ENCODE measurements at regions not wholly inside any gene's neighbourhood (a gene's known extent, or its start where the extent isn't known, plus 50 kb on each side); places are given as distances from the start of the nearest gene placed in this dataset.

GRCh38 chr18:29083545-29083944, 906.6 kb upstream of the CDH2 start:
- no TSS peak for BruUV-seq (replicated peaks)
- H4K20me1 ChIP-seq (ENCODE audit: control insufficient read depth, insufficient read depth): no peaks in the 10 kb centered on the region
- DNase-seq (ENCODE audit: low read depth, low spot score) (no peak), ATAC-seq (no peak), FAIRE-seq (no peak)
- no peak overlapping the region for H3K27ac ChIP-seq (ENCODE audit: control insufficient read depth, insufficient read depth)
- ChIA-PET CTCF (no interaction called here), RAD21 (ENCODE audit: unreplicated experiment) (no interaction called here), POLR2A (no interaction called here), SMC1A (ENCODE audit: uncharacterized antibody, unreplicated experiment) (no interaction called here)
- TF ChIP-seq SUPT20H (IDR thresholded peaks at IDR 0.05; ENCODE audit: borderline replicate concordance, control insufficient read depth, low read depth, low read length) (no peak), WRNIP1 (IDR thresholded peaks at IDR 0.05; ENCODE audit: borderline replicate concordance, low read depth, low read length) (no peak), MEF2A (IDR thresholded peaks at IDR 0.05; ENCODE audit: insufficient read depth, low read depth, low read length) (no peak), RELA (IDR thresholded peaks at IDR 0.05; ENCODE audit: borderline replicate concordance, partially characterized antibody) (no peak), TARDBP (IDR thresholded peaks at IDR 0.05; ENCODE audit: borderline replicate concordance) (no peak)
- WGBS (ENCODE audit: insufficient coverage, insufficient replicate concordance, low lambda C conversion rate, missing lambda C conversion rate): 21% methylated on average over 4 of the region's 4 CpGs
- no peak overlapping the region for H3K4me3 ChIP-seq
- H3K9ac ChIP-seq (ENCODE audit: control insufficient read depth, insufficient read depth, low read length): no peak overlapping the region
- H3K27me3 ChIP-seq (replicated peaks in 1 of 2; ENCODE audit: control insufficient read depth in 2 of 2, insufficient read depth in 2 of 2, low read length in 1 of 2): no peaks in the 10 kb centered on the region
- H3K79me2 ChIP-seq (ENCODE audit: control insufficient read depth, insufficient read depth, low read length): no peaks in the 10 kb centered on the region
- no peaks in the 10 kb centered on the region for H3K4me1 ChIP-seq (ENCODE audit: control insufficient read depth, insufficient read depth, low read length)
- H2AFZ ChIP-seq (ENCODE audit: control insufficient read depth, low read depth, low read length): no peak overlapping the region
- in situ Hi-C loops (cut with MboI): no loop called here
- no peaks in the 10 kb centered on the region for H3K9me3 ChIP-seq (replicated peaks; ENCODE audit: control insufficient read depth, insufficient read depth, low read length)
- intact Hi-C loops (cut with micrococcal nuclease; ENCODE audit: unreplicated experiment): no loop called here
- H3K36me3 ChIP-seq (ENCODE audit: control insufficient read depth in 2 of 2, insufficient read depth in 2 of 2, low read length in 1 of 2): no peaks in the 10 kb centered on the region
- H3K4me2 ChIP-seq (ENCODE audit: control insufficient read depth, insufficient read depth): no peak overlapping the region

GRCh38 chr18:29080946-29081345, 904.0 kb upstream of the CDH2 start:
- H3K79me2 ChIP-seq (ENCODE audit: control insufficient read depth, insufficient read depth, low read length): no peaks in the 10 kb centered on the region
- no peak overlapping the region for H3K4me3 ChIP-seq
- ChIA-PET CTCF (interaction anchor here (1.0 kb wide), 1 partner anchor 8 kb away, joined by 4 read pairs; no protein-coding TSS in a partner anchor), RAD21 (ENCODE audit: unreplicated experiment) (no interaction called here), SMC1A (ENCODE audit: uncharacterized antibody, unreplicated experiment) (interaction anchor here (0.8 kb wide), 1 partner anchor 15 kb away, joined by 3 read pairs; no protein-coding TSS in a partner anchor), POLR2A (no interaction called here)
- 0% methylated on average over 3 of the region's 3 CpGs for WGBS (ENCODE audit: insufficient coverage, insufficient replicate concordance, low lambda C conversion rate, missing lambda C conversion rate)
- no TSS peak for BruUV-seq (replicated peaks)
- FAIRE-seq: no peak
- H2AFZ ChIP-seq (ENCODE audit: control insufficient read depth, low read depth, low read length): no peak overlapping the region
- no peak overlapping the region for H3K4me2 ChIP-seq (ENCODE audit: control insufficient read depth, insufficient read depth)
- H3K4me1 ChIP-seq (ENCODE audit: control insufficient read depth, insufficient read depth, low read length): no peaks in the 10 kb centered on the region
- DNase-seq (ENCODE audit: low read depth, low spot score): no peak
- in situ Hi-C loops (cut with MboI): no loop called here
- no peaks in the 10 kb centered on the region for H4K20me1 ChIP-seq (ENCODE audit: control insufficient read depth, insufficient read depth)
- H3K27me3 ChIP-seq (replicated peaks in 1 of 2; ENCODE audit: control insufficient read depth in 2 of 2, insufficient read depth in 2 of 2, low read length in 1 of 2): no peaks in the 10 kb centered on the region
- TF ChIP-seq USF1 (IDR thresholded peaks at IDR 0.05; ENCODE audit: borderline replicate concordance, extremely low read length, insufficient read depth, low read depth, low read length) (no peak), BCL3 (IDR thresholded peaks at IDR 0.05; ENCODE audit: borderline replicate concordance, insufficient read depth, low read depth, low read length, poor library complexity, severe bottlenecking) (no peak), PAX8 (IDR thresholded peaks at IDR 0.05) (no peak), STAT3 (IDR thresholded peaks at IDR 0.05; ENCODE audit: low read depth, low read length) (no peak), HDGF (IDR thresholded peaks at IDR 0.05) (no peak), TAF1 (IDR thresholded peaks at IDR 0.05; ENCODE audit: borderline replicate concordance, low read depth, low read length) (no peak), TBL1XR1 (IDR thresholded peaks at IDR 0.05; ENCODE audit: low read depth, low read length) (no peak), GATAD2B (conservative IDR thresholded peaks at IDR 0.05; ENCODE audit: low read depth) (no peak)
- intact Hi-C loops (cut with micrococcal nuclease; ENCODE audit: unreplicated experiment): no loop called here
- H3K9ac ChIP-seq (ENCODE audit: control insufficient read depth, insufficient read depth, low read length): no peak overlapping the region
- ATAC-seq: no peak
- no peak overlapping the region for H3K27ac ChIP-seq (ENCODE audit: control insufficient read depth, insufficient read depth)
- no peaks in the 10 kb centered on the region for H3K36me3 ChIP-seq (ENCODE audit: control insufficient read depth in 2 of 2, insufficient read depth in 2 of 2, low read length in 1 of 2)
- H3K9me3 ChIP-seq (replicated peaks; ENCODE audit: control insufficient read depth, insufficient read depth, low read length): no peaks in the 10 kb centered on the region
